ENCODE measurements at regions not wholly inside any gene's neighbourhood (a gene's known extent, or its start where the extent isn't known, plus 50 kb on each side); places are given as distances from the start of the nearest gene placed in this dataset.

DNA sequence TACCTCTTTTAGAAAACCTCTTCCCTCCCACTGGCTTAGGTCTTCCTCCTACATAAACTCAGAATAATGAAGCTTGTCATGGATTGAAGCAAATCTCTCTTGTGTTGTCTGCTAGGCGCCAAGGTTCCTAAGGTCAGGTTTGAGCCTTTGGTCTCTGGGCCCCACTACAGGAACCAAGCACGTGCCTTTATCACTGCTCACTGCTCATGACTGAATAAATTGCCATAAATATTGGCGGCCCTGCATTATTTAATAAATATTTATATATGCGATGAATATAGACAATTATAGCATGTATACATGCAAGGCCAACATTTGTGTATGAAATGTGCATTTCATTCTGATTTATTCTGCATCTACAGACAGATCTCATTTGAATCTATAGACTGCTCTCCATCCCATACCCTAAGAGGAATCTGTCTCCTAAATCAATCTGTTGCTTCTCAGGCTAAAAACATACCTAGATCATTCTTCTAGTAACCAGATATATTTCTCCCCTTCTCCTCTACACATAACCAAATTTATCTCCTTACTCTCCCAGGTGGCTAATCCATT is 1717.6 kb upstream of the TENM3 start:
- no TSS peak for BruUV-seq (replicated peaks)
- ChIA-PET POLR2A (no interaction called here), CTCF (no interaction called here), RAD21 (ENCODE audit: low non-redundant PET in 1 of 2, low total read pairs in 2 of 2, uncharacterized antibody in 2 of 2, unreplicated experiment in 2 of 2) (no interaction called here)
- no peak overlapping the region for H3K4me3 ChIP-seq (replicated peaks in 1 of 2; ENCODE audit: low read depth in 1 of 2, low read length in 2 of 2)
- H3K4me1 ChIP-seq (ENCODE audit: control insufficient read depth in 1 of 2, insufficient read depth in 2 of 2, low read length in 2 of 2) = no peaks in the 10 kb centered on the region
- no peaks in the 10 kb centered on the region for H3K9me2 ChIP-seq (ENCODE audit: insufficient read depth)
- H3K9ac ChIP-seq (ENCODE audit: low read length) = no peak overlapping the region
- H3K36me3 ChIP-seq (ENCODE audit: control insufficient read depth in 1 of 2, insufficient read depth in 2 of 2, low read length in 2 of 2) = no peaks in the 10 kb centered on the region
- TF ChIP-seq, protein P1, sequence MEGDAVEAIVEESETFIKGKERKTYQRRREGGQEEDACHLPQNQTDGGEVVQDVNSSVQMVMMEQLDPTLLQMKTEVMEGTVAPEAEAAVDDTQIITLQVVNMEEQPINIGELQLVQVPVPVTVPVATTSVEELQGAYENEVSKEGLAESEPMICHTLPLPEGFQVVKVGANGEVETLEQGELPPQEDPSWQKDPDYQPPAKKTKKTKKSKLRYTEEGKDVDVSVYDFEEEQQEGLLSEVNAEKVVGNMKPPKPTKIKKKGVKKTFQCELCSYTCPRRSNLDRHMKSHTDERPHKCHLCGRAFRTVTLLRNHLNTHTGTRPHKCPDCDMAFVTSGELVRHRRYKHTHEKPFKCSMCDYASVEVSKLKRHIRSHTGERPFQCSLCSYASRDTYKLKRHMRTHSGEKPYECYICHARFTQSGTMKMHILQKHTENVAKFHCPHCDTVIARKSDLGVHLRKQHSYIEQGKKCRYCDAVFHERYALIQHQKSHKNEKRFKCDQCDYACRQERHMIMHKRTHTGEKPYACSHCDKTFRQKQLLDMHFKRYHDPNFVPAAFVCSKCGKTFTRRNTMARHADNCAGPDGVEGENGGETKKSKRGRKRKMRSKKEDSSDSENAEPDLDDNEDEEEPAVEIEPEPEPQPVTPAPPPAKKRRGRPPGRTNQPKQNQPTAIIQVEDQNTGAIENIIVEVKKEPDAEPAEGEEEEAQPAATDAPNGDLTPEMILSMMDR (IDR thresholded peaks at IDR 0.05 in 2 of 3, conservative IDR thresholded peaks at IDR 0.05 in 1 of 3; ENCODE audit: borderline replicate concordance in 1 of 3, insufficient read depth in 1 of 3, low read depth in 2 of 3, low read length in 2 of 3) = no peak
- no peak for TF ChIP-seq JUND (IDR thresholded peaks at IDR 0.05)
- no peak for TF ChIP-seq ZFX (IDR thresholded peaks at IDR 0.05)
- TF ChIP-seq, protein P2, sequence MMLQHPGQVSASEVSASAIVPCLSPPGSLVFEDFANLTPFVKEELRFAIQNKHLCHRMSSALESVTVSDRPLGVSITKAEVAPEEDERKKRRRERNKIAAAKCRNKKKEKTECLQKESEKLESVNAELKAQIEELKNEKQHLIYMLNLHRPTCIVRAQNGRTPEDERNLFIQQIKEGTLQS (IDR thresholded peaks at IDR 0.05) = no peak
- no peak for TF ChIP-seq EZH2phosphoT487 (IDR thresholded peaks at IDR 0.05; ENCODE audit: borderline replicate concordance)
- TF ChIP-seq, protein P3, sequence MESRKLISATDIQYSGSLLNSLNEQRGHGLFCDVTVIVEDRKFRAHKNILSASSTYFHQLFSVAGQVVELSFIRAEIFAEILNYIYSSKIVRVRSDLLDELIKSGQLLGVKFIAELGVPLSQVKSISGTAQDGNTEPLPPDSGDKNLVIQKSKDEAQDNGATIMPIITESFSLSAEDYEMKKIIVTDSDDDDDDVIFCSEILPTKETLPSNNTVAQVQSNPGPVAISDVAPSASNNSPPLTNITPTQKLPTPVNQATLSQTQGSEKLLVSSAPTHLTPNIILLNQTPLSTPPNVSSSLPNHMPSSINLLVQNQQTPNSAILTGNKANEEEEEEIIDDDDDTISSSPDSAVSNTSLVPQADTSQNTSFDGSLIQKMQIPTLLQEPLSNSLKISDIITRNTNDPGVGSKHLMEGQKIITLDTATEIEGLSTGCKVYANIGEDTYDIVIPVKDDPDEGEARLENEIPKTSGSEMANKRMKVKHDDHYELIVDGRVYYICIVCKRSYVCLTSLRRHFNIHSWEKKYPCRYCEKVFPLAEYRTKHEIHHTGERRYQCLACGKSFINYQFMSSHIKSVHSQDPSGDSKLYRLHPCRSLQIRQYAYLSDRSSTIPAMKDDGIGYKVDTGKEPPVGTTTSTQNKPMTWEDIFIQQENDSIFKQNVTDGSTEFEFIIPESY (IDR thresholded peaks at IDR 0.05; ENCODE audit: extremely low read depth, insufficient replicate concordance, low read length) = no peak
- TF ChIP-seq ZNF274 (IDR thresholded peaks at IDR 0.05; ENCODE audit: low read depth, low read length) = no peak
- no peak for TF ChIP-seq RAD21 (IDR thresholded peaks at IDR 0.05; ENCODE audit: low read depth)
- TF ChIP-seq, protein P4, sequence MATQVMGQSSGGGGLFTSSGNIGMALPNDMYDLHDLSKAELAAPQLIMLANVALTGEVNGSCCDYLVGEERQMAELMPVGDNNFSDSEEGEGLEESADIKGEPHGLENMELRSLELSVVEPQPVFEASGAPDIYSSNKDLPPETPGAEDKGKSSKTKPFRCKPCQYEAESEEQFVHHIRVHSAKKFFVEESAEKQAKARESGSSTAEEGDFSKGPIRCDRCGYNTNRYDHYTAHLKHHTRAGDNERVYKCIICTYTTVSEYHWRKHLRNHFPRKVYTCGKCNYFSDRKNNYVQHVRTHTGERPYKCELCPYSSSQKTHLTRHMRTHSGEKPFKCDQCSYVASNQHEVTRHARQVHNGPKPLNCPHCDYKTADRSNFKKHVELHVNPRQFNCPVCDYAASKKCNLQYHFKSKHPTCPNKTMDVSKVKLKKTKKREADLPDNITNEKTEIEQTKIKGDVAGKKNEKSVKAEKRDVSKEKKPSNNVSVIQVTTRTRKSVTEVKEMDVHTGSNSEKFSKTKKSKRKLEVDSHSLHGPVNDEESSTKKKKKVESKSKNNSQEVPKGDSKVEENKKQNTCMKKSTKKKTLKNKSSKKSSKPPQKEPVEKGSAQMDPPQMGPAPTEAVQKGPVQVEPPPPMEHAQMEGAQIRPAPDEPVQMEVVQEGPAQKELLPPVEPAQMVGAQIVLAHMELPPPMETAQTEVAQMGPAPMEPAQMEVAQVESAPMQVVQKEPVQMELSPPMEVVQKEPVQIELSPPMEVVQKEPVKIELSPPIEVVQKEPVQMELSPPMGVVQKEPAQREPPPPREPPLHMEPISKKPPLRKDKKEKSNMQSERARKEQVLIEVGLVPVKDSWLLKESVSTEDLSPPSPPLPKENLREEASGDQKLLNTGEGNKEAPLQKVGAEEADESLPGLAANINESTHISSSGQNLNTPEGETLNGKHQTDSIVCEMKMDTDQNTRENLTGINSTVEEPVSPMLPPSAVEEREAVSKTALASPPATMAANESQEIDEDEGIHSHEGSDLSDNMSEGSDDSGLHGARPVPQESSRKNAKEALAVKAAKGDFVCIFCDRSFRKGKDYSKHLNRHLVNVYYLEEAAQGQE (IDR thresholded peaks at IDR 0.05; ENCODE audit: low read depth) = no peak
- no peak for TF ChIP-seq POLR2A (IDR thresholded peaks at IDR 0.05; ENCODE audit: borderline replicate concordance, extremely low read depth, insufficient read depth, insufficient read length)
- TF ChIP-seq SRF (IDR thresholded peaks at IDR 0.05; ENCODE audit: low read depth) = no peak
- H4K20me1 ChIP-seq (ENCODE audit: insufficient read depth) = no peaks in the 10 kb centered on the region
- H3K27ac ChIP-seq (ENCODE audit: low read depth, low read length) = no peak overlapping the region
- no peak for DNase-seq (ENCODE audit: low read depth, low spot score)
- no peak overlapping the region for H3K4me2 ChIP-seq (ENCODE audit: low read length)
- no peak for ATAC-seq
- no peaks in the 10 kb centered on the region for H3K27me3 ChIP-seq (ENCODE audit: insufficient read depth, low read length)
- intact Hi-C loops (cut with micrococcal nuclease) = no loop called here
- H2AFZ ChIP-seq (ENCODE audit: low read depth, low read length, poor library complexity, severe bottlenecking) = no peak overlapping the region
- H3K9me3 ChIP-seq (ENCODE audit: control insufficient read depth in 1 of 2, insufficient read depth in 1 of 2, low read depth in 1 of 2, low read length in 2 of 2) = no peaks in the 10 kb centered on the region
- H3K79me2 ChIP-seq (ENCODE audit: insufficient read depth, low read length) = no peaks in the 10 kb centered on the region

All from HCT116 (cell line).